Hepatocyte (in vitro differentiated cells): ENCODE measurements at regions not wholly inside any gene's neighbourhood (a gene's known extent, or its start where the extent isn't known, plus 50 kb on each side); places are given as distances from the start of the nearest gene placed in this dataset.

Experiments used
- EZH2 ChIP-seq: fragments of 200-600 bp; sonication (generic); IDR thresholded peaks from 2 replicates; pipeline ENCODE4 v1.6.1; 2016; ENCODE audit warnings: antibody characterized with exemption, mild to moderate bottlenecking, borderline replicate concordance
- TF ChIP-seq, protein P1 (sequence below): fragments of 200-600 bp; sonication (generic); IDR thresholded peaks from 2 replicates; pipeline ENCODE4 v1.5.1; 2016; ENCODE audit warnings: antibody characterized with exemption, mild to moderate bottlenecking; ENCODE audit not compliant: poor library complexity

GRCh38 chr7:12911053-12911452, 223.6 kb downstream of the ARL4A start:
- TF ChIP-seq, protein P1, sequence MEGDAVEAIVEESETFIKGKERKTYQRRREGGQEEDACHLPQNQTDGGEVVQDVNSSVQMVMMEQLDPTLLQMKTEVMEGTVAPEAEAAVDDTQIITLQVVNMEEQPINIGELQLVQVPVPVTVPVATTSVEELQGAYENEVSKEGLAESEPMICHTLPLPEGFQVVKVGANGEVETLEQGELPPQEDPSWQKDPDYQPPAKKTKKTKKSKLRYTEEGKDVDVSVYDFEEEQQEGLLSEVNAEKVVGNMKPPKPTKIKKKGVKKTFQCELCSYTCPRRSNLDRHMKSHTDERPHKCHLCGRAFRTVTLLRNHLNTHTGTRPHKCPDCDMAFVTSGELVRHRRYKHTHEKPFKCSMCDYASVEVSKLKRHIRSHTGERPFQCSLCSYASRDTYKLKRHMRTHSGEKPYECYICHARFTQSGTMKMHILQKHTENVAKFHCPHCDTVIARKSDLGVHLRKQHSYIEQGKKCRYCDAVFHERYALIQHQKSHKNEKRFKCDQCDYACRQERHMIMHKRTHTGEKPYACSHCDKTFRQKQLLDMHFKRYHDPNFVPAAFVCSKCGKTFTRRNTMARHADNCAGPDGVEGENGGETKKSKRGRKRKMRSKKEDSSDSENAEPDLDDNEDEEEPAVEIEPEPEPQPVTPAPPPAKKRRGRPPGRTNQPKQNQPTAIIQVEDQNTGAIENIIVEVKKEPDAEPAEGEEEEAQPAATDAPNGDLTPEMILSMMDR = no peak
- no peak for TF ChIP-seq EZH2
